Right lobe of liver (tissue), 6 donors: ENCODE measurements at regions not wholly inside any gene's neighbourhood (a gene's known extent, or its start where the extent isn't known, plus 50 kb on each side); places are given as distances from the start of the nearest gene placed in this dataset.
"Not testable (repeated sequence)": the region's sequence is repeated elsewhere in the genome, so short reads cannot be mapped to it uniquely, and the experiment has no call there.

Experiments
- ATAC-seq, 4 donors: fragments of 200-7000 bp; cut with Tn5 transposase; one replicate each; pipeline ENCODE4 v1.9.1; 2020; ENCODE audit warnings: mild to moderate bottlenecking in 4 of 4, moderate library complexity in 4 of 4
- DNase-seq, 3 donors: peaks; one replicate each; pipeline ENCODE4 v3.0.0-alpha.2; 2020
- H3K27ac ChIP-seq, 3 donors: fragments of 200-600 bp; one replicate each; pipeline ENCODE4 v1.8.0; 2022
- H3K27me3 ChIP-seq, 2 donors: fragments of 200-600 bp; one replicate each; pipeline ENCODE4 v1.8.0; 2022
- H3K36me3 ChIP-seq, 4 donors: fragments of 200-600 bp; sonication (generic) in 1 of 4; one replicate each; pipeline versions ENCODE4 v1.5.1 to v1.8.0; 2017 to 2022; ENCODE audit warnings: control low read depth in 1 of 4
- H3K4me1 ChIP-seq, 4 donors: fragments of 200-600 bp; sonication (generic) in 1 of 4; one replicate each; pipeline versions ENCODE4 v1.5.1 to v1.8.0; 2017 to 2022; ENCODE audit warnings: control low read depth in 1 of 4
- H3K4me3 ChIP-seq, 3 donors: fragments of 200-600 bp; one replicate each; pipeline ENCODE4 v1.8.0; 2022
- H3K9me3 ChIP-seq, 4 donors: fragments of 200-600 bp; sonication (generic) in 1 of 4; one replicate each; pipeline versions ENCODE4 v1.5.1 to v1.8.0; 2017 to 2022; ENCODE audit warnings: control low read depth in 1 of 4
- POLR2A ChIP-seq: fragments of 450-650 bp; IDR thresholded peaks from one replicate; pipeline ENCODE4 v1.6.1; 2017; ENCODE audit warnings: antibody characterized with exemption, mild to moderate bottlenecking
- WGBS: methylation state at CpG from one replicate; pipeline ENCODE4 v1.1.6; 2018; ENCODE audit warnings: low coverage, low lambda C conversion rate; ENCODE audit not compliant: insufficient coverage; ENCODE audit errors: missing lambda C conversion rate; 5-methylcytosine and 5-hydroxymethylcytosine counted together
- intact Hi-C, 2 donors: fragments of 100-400 bp; cut with DNase I; formaldehyde crosslinking; loops; one replicate each; pipeline versions ENCODE4 v1.11.2 to v1.14.1; 2022
- TF ChIP-seq, protein P1 (sequence below), 4 donors: fragments of 200-600 bp in 3 of 4; fragments of 450-650 bp in 1 of 4; IDR thresholded peaks; one replicate each; pipeline versions ENCODE4 v1.5.1 to v1.8.0; 2016 to 2022; ENCODE audit warnings: antibody characterized with exemption in 4 of 4, mild to moderate bottlenecking in 2 of 4
- donor health status: DM: no; HTN: yes; CAD: no.
- donor health status: DM: no; HTN: no; CAD: no.
- donor health status: DM: no; HTN: no; CAD: no.
- donor health status: DM: no; HTN: yes; CAD: no.
- donor health status: DM: no; HTN: yes; CAD: no.

DNA sequence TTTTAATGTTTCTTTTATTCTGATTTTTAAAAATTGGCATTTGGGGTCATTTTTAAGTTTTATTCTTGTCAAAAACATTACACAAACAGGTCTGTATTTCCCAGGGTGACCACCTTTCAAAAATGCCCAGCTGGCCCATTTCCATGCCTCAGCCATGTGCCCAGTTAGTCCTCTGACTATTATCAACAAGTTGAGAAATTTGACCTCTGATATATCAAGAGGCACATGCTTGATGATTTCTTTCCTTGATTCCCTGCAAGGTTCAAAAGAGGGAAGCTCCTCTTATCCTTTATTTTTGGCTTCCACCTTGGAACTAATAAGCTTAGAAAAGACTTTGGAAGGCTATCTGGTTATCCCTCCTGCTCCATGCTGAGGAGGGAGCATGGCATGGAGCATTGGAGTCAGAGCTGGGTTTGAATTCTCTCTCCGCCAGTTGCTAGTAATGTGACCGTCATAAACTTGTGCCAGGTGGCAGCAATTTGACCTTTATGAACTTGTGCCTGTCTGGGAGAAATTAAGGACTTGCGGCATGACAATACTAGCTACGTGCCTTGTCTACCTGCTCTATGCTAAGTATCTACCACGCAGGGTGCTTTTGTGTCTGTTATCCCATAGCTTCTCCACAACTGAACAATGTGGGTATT is 122.4 kb upstream of the SLC4A4 start:
- H3K4me1 ChIP-seq, result peaks cover 0 to 49% (median 7%) of the 10 kb centered on the region in 4 donors
- no peaks in the 10 kb centered on the region for H3K27me3 ChIP-seq
- DNase-seq, result peak; percentile 66 to 83 (median 78)
- TF ChIP-seq, protein P1, sequence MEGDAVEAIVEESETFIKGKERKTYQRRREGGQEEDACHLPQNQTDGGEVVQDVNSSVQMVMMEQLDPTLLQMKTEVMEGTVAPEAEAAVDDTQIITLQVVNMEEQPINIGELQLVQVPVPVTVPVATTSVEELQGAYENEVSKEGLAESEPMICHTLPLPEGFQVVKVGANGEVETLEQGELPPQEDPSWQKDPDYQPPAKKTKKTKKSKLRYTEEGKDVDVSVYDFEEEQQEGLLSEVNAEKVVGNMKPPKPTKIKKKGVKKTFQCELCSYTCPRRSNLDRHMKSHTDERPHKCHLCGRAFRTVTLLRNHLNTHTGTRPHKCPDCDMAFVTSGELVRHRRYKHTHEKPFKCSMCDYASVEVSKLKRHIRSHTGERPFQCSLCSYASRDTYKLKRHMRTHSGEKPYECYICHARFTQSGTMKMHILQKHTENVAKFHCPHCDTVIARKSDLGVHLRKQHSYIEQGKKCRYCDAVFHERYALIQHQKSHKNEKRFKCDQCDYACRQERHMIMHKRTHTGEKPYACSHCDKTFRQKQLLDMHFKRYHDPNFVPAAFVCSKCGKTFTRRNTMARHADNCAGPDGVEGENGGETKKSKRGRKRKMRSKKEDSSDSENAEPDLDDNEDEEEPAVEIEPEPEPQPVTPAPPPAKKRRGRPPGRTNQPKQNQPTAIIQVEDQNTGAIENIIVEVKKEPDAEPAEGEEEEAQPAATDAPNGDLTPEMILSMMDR (IDR thresholded peaks at IDR 0.05), result no peak
- no peak for TF ChIP-seq POLR2A
- peak overlapping the region in 2 of 3 donors; percentile 14 to 22 for H3K4me3 ChIP-seq
- peak; percentile 64 to 82 (median 70) for ATAC-seq
- H3K36me3 ChIP-seq, result no peaks in the 10 kb centered on the region
- WGBS, result 44% methylated on average over 5 of the region's 5 CpGs
- intact Hi-C loops, result no loop called here
- no peaks in the 10 kb centered on the region for H3K9me3 ChIP-seq
- peak overlapping the region; percentile 60 to 90 (median 88) for H3K27ac ChIP-seq

DNA sequence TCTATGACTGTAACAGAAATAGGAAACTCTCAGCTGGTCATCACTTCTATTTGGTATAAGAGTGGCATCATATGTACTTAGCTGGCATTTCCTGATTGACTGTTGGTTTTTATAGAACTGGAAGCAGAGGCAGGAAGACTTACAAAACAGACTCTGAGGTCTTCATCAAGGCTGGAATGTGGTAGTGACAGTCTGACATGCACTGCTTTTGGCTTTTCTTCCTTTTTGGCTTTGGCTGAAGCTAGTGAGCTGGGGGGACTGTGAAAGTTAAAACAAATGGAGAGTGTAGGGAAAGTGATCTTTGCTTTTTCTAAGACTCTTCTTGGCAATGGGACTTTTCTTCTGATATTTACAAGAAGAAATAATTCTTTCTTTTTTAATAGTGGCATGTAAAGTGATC is 121.1 kb upstream of the SLC4A4 start:
- intact Hi-C loops, result no loop called here
- Histone ChIP-seq H3K4me3 (no peak overlapping the region), H3K27me3 (no peaks in the 10 kb centered on the region), H3K36me3 (no peaks in the 10 kb centered on the region), H3K27ac (peak overlapping the region in 2 of 3 donors; percentile 88 to 90), H3K9me3 (no peaks in the 10 kb centered on the region), H3K4me1 (peaks cover 0 to 38% (median 7%) of the 10 kb centered on the region in 4 donors)
- TF ChIP-seq, protein P1 (IDR thresholded peaks at IDR 0.05), result no peak
- no peak for TF ChIP-seq POLR2A
- DNase-seq (no peak), ATAC-seq (peak in 1 of 4 donors; percentile 21)

DNA sequence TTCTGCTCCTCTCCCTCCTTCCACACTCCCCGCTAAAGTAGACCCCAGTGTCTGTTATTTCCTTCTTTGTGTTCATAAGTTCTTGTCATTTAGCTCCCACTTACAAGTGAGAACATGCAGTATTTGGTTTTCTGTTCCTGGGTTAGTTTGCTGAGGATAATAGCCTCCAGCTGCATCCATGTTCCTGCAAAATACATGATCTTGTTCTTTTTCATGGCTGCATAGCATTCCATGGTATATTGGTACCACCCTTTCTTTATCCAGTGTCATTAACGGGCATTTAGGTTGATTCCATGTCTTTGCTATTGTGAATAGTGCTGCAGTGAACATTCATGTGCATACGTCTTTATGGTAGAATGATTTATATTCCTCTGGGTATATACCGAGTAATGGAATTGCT is 118.0 kb upstream of the SLC4A4 start:
- H3K9me3 ChIP-seq, DNase-seq, intact Hi-C loops, H3K27me3 ChIP-seq, ATAC-seq, H3K36me3 ChIP-seq, H3K27ac ChIP-seq, H3K4me3 ChIP-seq: not testable (repeated sequence)
- peaks cover 0 to 20% (median 4%) of the 10 kb centered on the region in 4 donors for H3K4me1 ChIP-seq
- 94% methylated on average over 4 of the region's 4 CpGs for WGBS

DNA sequence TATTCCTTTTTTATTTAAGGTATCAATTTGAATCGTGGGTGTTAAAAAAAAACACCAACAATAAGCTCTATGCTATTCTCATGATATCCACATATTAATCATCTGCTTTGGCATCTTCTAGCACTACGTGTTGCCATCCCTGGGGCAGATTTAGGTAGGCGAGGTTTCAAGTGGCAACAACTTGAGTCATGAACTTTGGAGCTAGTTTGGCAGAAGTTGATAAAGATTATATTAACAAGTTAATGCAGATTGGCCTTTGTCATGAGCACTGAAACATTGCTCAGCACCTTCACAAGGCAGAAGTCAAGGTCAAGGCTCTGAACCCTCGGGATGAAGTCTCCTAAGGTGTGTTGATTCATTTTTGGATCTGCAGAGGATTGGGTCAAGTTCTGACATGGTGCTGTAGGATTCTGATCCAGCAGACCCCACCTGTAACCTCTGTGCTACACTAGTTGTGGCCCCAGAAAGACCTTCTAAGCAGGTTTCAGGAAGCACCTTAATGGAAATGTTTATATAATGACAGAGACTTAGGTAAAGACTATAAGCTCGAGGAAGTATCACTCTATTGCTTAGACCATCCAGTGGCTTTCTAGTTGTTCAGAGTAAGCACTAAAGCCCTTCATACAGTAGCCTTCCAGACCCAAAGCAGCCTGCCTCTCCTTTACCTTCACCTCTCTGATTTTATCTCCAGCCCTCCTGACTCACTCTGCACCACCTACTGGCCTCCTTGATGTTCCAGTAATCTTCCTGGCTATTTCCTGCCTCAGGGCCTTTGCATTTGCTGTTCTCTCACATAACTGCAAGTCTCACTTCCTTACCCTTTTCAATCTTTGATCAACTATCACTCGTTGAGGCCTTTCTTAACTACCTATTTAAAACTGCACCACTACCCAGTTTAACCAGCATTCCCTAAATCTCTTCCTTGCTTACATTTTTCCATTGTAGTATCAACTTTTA is 117.0 kb upstream of the SLC4A4 start:
- Histone ChIP-seq H3K27ac (no peak overlapping the region), H3K4me3 (no peak overlapping the region), H3K36me3 (no peaks in the 10 kb centered on the region), H3K27me3 (no peaks in the 10 kb centered on the region), H3K9me3 (no peaks in the 10 kb centered on the region), H3K4me1 (peaks cover 0 to 14% (median 3%) of the 10 kb centered on the region in 4 donors)
- intact Hi-C loops, result no loop called here
- no peak for DNase-seq
- no peak for ATAC-seq
- TF ChIP-seq POLR2A, result no peak
- TF ChIP-seq, protein P1 (IDR thresholded peaks at IDR 0.05), result no peak
- 76% methylated on average over 5 of the region's 6 CpGs for WGBS

DNA sequence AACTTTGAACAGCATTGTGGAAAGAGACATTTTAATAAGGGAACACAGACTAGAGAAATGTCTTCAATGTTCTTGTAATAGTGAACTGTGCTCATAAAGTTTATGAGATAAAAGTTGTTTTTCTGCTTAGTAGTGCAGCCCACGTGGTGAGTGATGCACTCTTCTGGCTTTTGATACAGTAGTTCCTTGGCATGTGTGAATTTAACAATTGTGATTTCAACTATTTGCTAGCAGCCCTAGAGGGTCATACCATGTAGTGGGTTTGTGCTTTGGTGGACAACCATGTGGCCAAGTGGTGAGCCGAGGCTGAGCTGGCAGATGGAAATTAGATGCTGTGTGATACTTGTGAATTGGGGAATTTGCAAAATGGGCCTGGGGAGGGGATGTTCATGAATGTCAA is 116.2 kb upstream of the SLC4A4 start:
- no peak for TF ChIP-seq POLR2A
- H3K27me3 ChIP-seq, result no peaks in the 10 kb centered on the region
- no peaks in the 10 kb centered on the region for H3K9me3 ChIP-seq
- DNase-seq, result no peak
- H3K27ac ChIP-seq, result no peak overlapping the region
- H3K4me1 ChIP-seq, result peaks cover 0 to 6% (median 2%) of the 10 kb centered on the region in 4 donors
- no peak for ATAC-seq
- WGBS, result 90% methylated on average over 2 of the region's 2 CpGs
- no peaks in the 10 kb centered on the region for H3K36me3 ChIP-seq
- no peak overlapping the region for H3K4me3 ChIP-seq
- intact Hi-C loops, result no loop called here
